Neuronal stem cell (in vitro differentiated cells): ENCODE measurements at regions not wholly inside any gene's neighbourhood (a gene's known extent, or its start where the extent isn't known, plus 50 kb on each side); places are given as distances from the start of the nearest gene placed in this dataset.

Source experiments
- DNase-seq: peaks from one replicate; pipeline ENCODE4 v3.0.0-alpha.2; 2013; ENCODE audit warnings: low spot score
- H2AFZ ChIP-seq: one replicate; pipeline ENCODE4 v1.6.1; 2013; ENCODE audit warnings: mild to moderate bottlenecking, low read length, inconsistent platforms
- H2AK5ac ChIP-seq: 2 replicates; pipeline ENCODE4 v1.6.1; 2013; ENCODE audit warnings: low read depth, mild to moderate bottlenecking, inconsistent platforms, low read length, moderate library complexity, mixed read lengths
- H2BK120ac ChIP-seq: 2 replicates; pipeline ENCODE4 v1.6.1; 2013; ENCODE audit warnings: low read depth, mild to moderate bottlenecking, inconsistent platforms, low read length, moderate library complexity, mixed read lengths
- H2BK12ac ChIP-seq: one replicate; pipeline ENCODE4 v1.6.1; 2013; ENCODE audit warnings: low read length, inconsistent platforms
- H2BK15ac ChIP-seq: 2 replicates; pipeline ENCODE4 v1.6.1; 2013; ENCODE audit warnings: mild to moderate bottlenecking, low read length, inconsistent platforms, mixed read lengths
- H2BK5ac ChIP-seq: one replicate; pipeline ENCODE4 v1.6.1; 2013; ENCODE audit warnings: inconsistent platforms, mild to moderate bottlenecking, low read length, moderate library complexity
- H3K14ac ChIP-seq: one replicate; pipeline ENCODE4 v1.6.1; 2013; ENCODE audit warnings: low read length, inconsistent platforms
- H3K18ac ChIP-seq: 2 replicates; pipeline ENCODE4 v1.6.1; 2013; ENCODE audit warnings: low read length, inconsistent platforms
- H3K23ac ChIP-seq: 2 replicates; pipeline ENCODE4 v1.6.1; 2013; ENCODE audit warnings: low read depth, mild to moderate bottlenecking, mixed read lengths, low read length, inconsistent platforms; ENCODE audit not compliant: poor library complexity
- H3K27ac ChIP-seq: replicated peaks from 3 replicates; pipeline ENCODE4 v1.5.1; 2013; ENCODE audit warnings: low read length, inconsistent platforms
- H3K27me3 ChIP-seq, 3 experiments: 2 replicates each; pipeline ENCODE4 v1.6.1; 2013; ENCODE audit warnings: low read length in 3 of 3, mild to moderate bottlenecking in 2 of 3, inconsistent platforms in 1 of 3, low read depth in 1 of 3, mixed read lengths in 1 of 3, moderate library complexity in 1 of 3; ENCODE audit not compliant: control insufficient read depth in 3 of 3, insufficient read depth in 3 of 3
- H3K36me3 ChIP-seq, 2 donors: replicated peaks in 1 of 2; 2 replicates each; pipeline ENCODE4 v1.6.1; 2013; ENCODE audit warnings: low read length in 2 of 2; ENCODE audit not compliant: control insufficient read depth in 2 of 2, insufficient read depth in 2 of 2
- H3K4ac ChIP-seq: 2 replicates; pipeline ENCODE4 v1.6.1; 2013; ENCODE audit warnings: inconsistent platforms, mild to moderate bottlenecking, low read length, moderate library complexity
- H3K4me1 ChIP-seq, 2 donors: 1 replicate in 1 of 2; 2 replicates in 1 of 2; pipeline ENCODE4 v1.6.1; 2013; ENCODE audit warnings: low read length in 2 of 2, low read depth in 1 of 2; ENCODE audit not compliant: control insufficient read depth in 2 of 2, insufficient read depth in 1 of 2
- H3K4me2 ChIP-seq: one replicate; pipeline ENCODE4 v1.6.1; 2013; ENCODE audit warnings: mild to moderate bottlenecking, low read length, inconsistent platforms; ENCODE audit not compliant: insufficient read depth, poor library complexity, severe bottlenecking
- H3K4me3 ChIP-seq, 2 donors: 2 replicates each; pipeline ENCODE4 v1.5.1; 2013; ENCODE audit warnings: low read length in 2 of 2, mild to moderate bottlenecking in 2 of 2, inconsistent platforms in 1 of 2, moderate library complexity in 1 of 2
- H3K79me1 ChIP-seq: one replicate; pipeline ENCODE4 v1.6.1; 2013; ENCODE audit warnings: low read depth, mild to moderate bottlenecking, inconsistent platforms, low read length, moderate library complexity
- H3K9ac ChIP-seq: one replicate; pipeline ENCODE4 v1.6.1; 2013; ENCODE audit warnings: mild to moderate bottlenecking, low read depth, low read length, inconsistent platforms; ENCODE audit not compliant: poor library complexity
- H3K9me3 ChIP-seq, 2 donors: replicated peaks in 1 of 2; 2 replicates each; pipeline versions ENCODE3 to v1.6.1; 2013; ENCODE audit warnings: low read length in 2 of 2, mild to moderate bottlenecking in 2 of 2, inconsistent platforms in 1 of 2, low read depth in 1 of 2, mixed read lengths in 1 of 2, moderate library complexity in 1 of 2; ENCODE audit not compliant: control insufficient read depth in 2 of 2, insufficient read depth in 1 of 2
- H4K8ac ChIP-seq: one replicate; pipeline ENCODE4 v1.6.1; 2013; ENCODE audit warnings: low read depth, mild to moderate bottlenecking, inconsistent platforms, low read length, moderate library complexity
- H4K91ac ChIP-seq: one replicate; pipeline ENCODE4 v1.6.1; 2013; ENCODE audit warnings: low read length, low read depth, mild to moderate bottlenecking, inconsistent platforms; ENCODE audit not compliant: poor library complexity
- WGBS, 2 donors: extraction: QIAGEN DNeasy Blood & Tissue Kit; methylation state at CpG; one replicate each; pipeline ENCODE4 v1.1.7; 2013; ENCODE audit warnings: missing lambda C conversion rate in 2 of 2, mixed read lengths in 1 of 2; ENCODE audit not compliant: insufficient read length in 2 of 2, insufficient replicate concordance in 1 of 2; ENCODE audit errors: extremely low coverage in 2 of 2; 5-methylcytosine and 5-hydroxymethylcytosine counted together

- Histone ChIP-seq H3K36me3 (no peaks in the 10 kb centered on the region), H3K4me2 (no peak overlapping the region), H3K27me3 (no peaks in the 10 kb centered on the region), H3K18ac (no peak overlapping the region), H4K8ac (no peak overlapping the region), H3K14ac (no peak overlapping the region), H2BK12ac (no peak overlapping the region), H3K9ac (no peak overlapping the region), H3K4me1 (no peaks in the 10 kb centered on the region), H2BK120ac (no peak overlapping the region), H2BK15ac (no peak overlapping the region), H2AFZ (no peak overlapping the region), H3K23ac (no peak overlapping the region), H3K9me3 (no peaks in the 10 kb centered on the region), H3K79me1 (no peaks in the 10 kb centered on the region), H3K4me3 (no peak overlapping the region), H2AK5ac (no peak overlapping the region), H4K91ac (no peak overlapping the region), H2BK5ac (no peak overlapping the region), H3K27ac (no peak overlapping the region), H3K4ac (no peak overlapping the region)
- no CpG with 5 or more reads among the region's 3 CpGs for WGBS, 2 donors
- DNase-seq = no peak
Observed at GRCh38 chrY:19011605-19012090, 238.1 kb upstream of the HSFY2 start.

- Histone ChIP-seq H3K23ac (no peak overlapping the region), H3K14ac (no peak overlapping the region), H3K18ac (no peak overlapping the region), H3K4me1 (no peaks in the 10 kb centered on the region), H3K4me2 (peak overlapping the region; percentile 11), H3K4me3 (no peak overlapping the region), H2BK5ac (no peak overlapping the region), H3K27me3 (no peaks in the 10 kb centered on the region), H3K9ac (no peak overlapping the region), H4K91ac (no peak overlapping the region), H3K36me3 (no peaks in the 10 kb centered on the region), H3K4ac (no peak overlapping the region), H4K8ac (no peak overlapping the region), H3K9me3 (no peaks in the 10 kb centered on the region), H3K27ac (no peak overlapping the region), H2BK12ac (no peak overlapping the region), H2BK15ac (no peak overlapping the region), H3K79me1 (no peaks in the 10 kb centered on the region), H2AK5ac (no peak overlapping the region), H2BK120ac (no peak overlapping the region), H2AFZ (no peak overlapping the region)
- DNase-seq = no peak
- no CpG with 5 or more reads among the region's 2 CpGs for WGBS, 2 donors
Observed at GRCh38 chrY:19006234-19006633, 232.7 kb upstream of the HSFY2 start.

GRCh38 chrY:19005579-19005978 lies 232.0 kb upstream of the HSFY2 start:
- Histone ChIP-seq H3K27me3 (no peaks in the 10 kb centered on the region), H3K4ac (no peak overlapping the region), H3K4me1 (no peaks in the 10 kb centered on the region), H2AFZ (no peak overlapping the region), H2BK120ac (no peak overlapping the region), H3K79me1 (no peaks in the 10 kb centered on the region), H3K4me3 (no peak overlapping the region), H4K8ac (no peak overlapping the region), H3K27ac (no peak overlapping the region), H3K9me3 (no peaks in the 10 kb centered on the region), H4K91ac (no peak overlapping the region), H2AK5ac (no peak overlapping the region), H3K14ac (no peak overlapping the region), H3K36me3 (no peaks in the 10 kb centered on the region), H3K18ac (no peak overlapping the region), H3K4me2 (no peak overlapping the region), H3K9ac (no peak overlapping the region), H2BK5ac (no peak overlapping the region), H3K23ac (no peak overlapping the region), H2BK12ac (no peak overlapping the region), H2BK15ac (no peak overlapping the region)
- WGBS, 2 donors = no CpG with 5 or more reads among the region's 7 CpGs
- DNase-seq = no peak

GRCh38 chrY:18997635-18998240 lies 224.2 kb upstream of the HSFY2 start:
- Histone ChIP-seq H4K8ac (no peak overlapping the region), H3K4me3 (no peak overlapping the region), H3K4me2 (no peak overlapping the region), H3K36me3 (no peaks in the 10 kb centered on the region), H3K18ac (no peak overlapping the region), H3K9me3 (no peaks in the 10 kb centered on the region), H2AK5ac (no peak overlapping the region), H2BK12ac (no peak overlapping the region), H2BK15ac (no peak overlapping the region), H3K27me3 (no peaks in the 10 kb centered on the region), H2BK5ac (no peak overlapping the region), H3K4ac (no peak overlapping the region), H3K27ac (no peak overlapping the region), H3K14ac (no peak overlapping the region), H2BK120ac (no peak overlapping the region), H3K23ac (no peak overlapping the region), H3K79me1 (no peaks in the 10 kb centered on the region), H2AFZ (no peak overlapping the region), H3K4me1 (no peaks in the 10 kb centered on the region), H4K91ac (no peak overlapping the region), H3K9ac (no peak overlapping the region)
- no peak for DNase-seq
- no CpG with 5 or more reads among the region's 2 CpGs for WGBS, 2 donors
